Mammary epithelial cell (primary cell): ENCODE measurements at regions not wholly inside any gene's neighbourhood (a gene's known extent, or its start where the extent isn't known, plus 50 kb on each side); places are given as distances from the start of the nearest gene placed in this dataset.
"Not testable (repeated sequence)": the region's sequence is repeated elsewhere in the genome, so short reads cannot be mapped to it uniquely, and the experiment has no call there.

Experiments used
- CTCF ChIP-seq, 2 donors: IDR thresholded peaks in 1 of 2; conservative IDR thresholded peaks in 1 of 2; 2 replicates each; pipeline ENCODE4 v1.5.1; 2011 to 2012; ENCODE audit warnings: inconsistent platforms in 2 of 2, low read length in 2 of 2, mild to moderate bottlenecking in 2 of 2, control low read depth in 1 of 2, low read depth in 1 of 2; ENCODE audit not compliant: insufficient read depth in 1 of 2; ENCODE audit errors: extremely low read depth in 1 of 2
- EZH2 ChIP-seq: IDR thresholded peaks from 2 replicates; pipeline ENCODE4 v1.6.1; 2012; ENCODE audit warnings: low read length, inconsistent platforms, borderline replicate concordance

- not testable (repeated sequence) for TF ChIP-seq CTCF (conservative IDR thresholded peaks at IDR 0.05 in 1 of 2, IDR thresholded peaks at IDR 0.05 in 1 of 2; ENCODE audit: extremely low read depth in 1 of 2, insufficient read depth in 1 of 2, low read depth in 1 of 2, low read length in 2 of 2); EZH2
Observed at GRCh38 chr7:76684737-76685136, 57.7 kb upstream of the POMZP3 start.
